Type B pancreatic cell (in vitro differentiated cells): ENCODE measurements at regions not wholly inside any gene's neighbourhood (a gene's known extent, or its start where the extent isn't known, plus 50 kb on each side); places are given as distances from the start of the nearest gene placed in this dataset.
"Not testable (repeated sequence)": the region's sequence is repeated elsewhere in the genome, so short reads cannot be mapped to it uniquely, and the experiment has no call there.

Experiments used
- DNase-seq: peaks from one replicate; pipeline ENCODE4 v3.0.0; 2021; ENCODE audit warnings: mixed read lengths; ENCODE audit not compliant: unreplicated experiment; ENCODE audit errors: extremely low spot score
- H3K27ac Mint-ChIP-seq: 2 replicates; pipeline ENCODE4 v1.8.0; 2021; ENCODE audit warnings: mild to moderate bottlenecking, mixed read lengths
- H3K27me3 Mint-ChIP-seq: 2 replicates; pipeline ENCODE4 v1.8.0; 2021; ENCODE audit warnings: mixed read lengths
- H3K36me3 Mint-ChIP-seq: 2 replicates; pipeline ENCODE4 v1.8.0; 2021; ENCODE audit warnings: mixed read lengths
- H3K4me1 Mint-ChIP-seq: one replicate; pipeline ENCODE4 v1.8.0; 2021; ENCODE audit warnings: mixed read lengths; ENCODE audit not compliant: unreplicated experiment
- H3K4me3 Mint-ChIP-seq: 2 replicates; pipeline ENCODE4 v1.8.0; 2021; ENCODE audit warnings: mild to moderate bottlenecking, mixed read lengths
- H3K9me3 Mint-ChIP-seq: 2 replicates; pipeline ENCODE4 v1.8.0; 2021; ENCODE audit warnings: mixed read lengths
- TF ChIP-seq, protein P1 (sequence below): fragments of 200-600 bp; sonication (generic); conservative IDR thresholded peaks from 2 replicates; pipeline ENCODE4 v1.5.0; 2021; ENCODE audit warnings: antibody characterized with exemption, mild to moderate bottlenecking

- TF ChIP-seq, protein P1, sequence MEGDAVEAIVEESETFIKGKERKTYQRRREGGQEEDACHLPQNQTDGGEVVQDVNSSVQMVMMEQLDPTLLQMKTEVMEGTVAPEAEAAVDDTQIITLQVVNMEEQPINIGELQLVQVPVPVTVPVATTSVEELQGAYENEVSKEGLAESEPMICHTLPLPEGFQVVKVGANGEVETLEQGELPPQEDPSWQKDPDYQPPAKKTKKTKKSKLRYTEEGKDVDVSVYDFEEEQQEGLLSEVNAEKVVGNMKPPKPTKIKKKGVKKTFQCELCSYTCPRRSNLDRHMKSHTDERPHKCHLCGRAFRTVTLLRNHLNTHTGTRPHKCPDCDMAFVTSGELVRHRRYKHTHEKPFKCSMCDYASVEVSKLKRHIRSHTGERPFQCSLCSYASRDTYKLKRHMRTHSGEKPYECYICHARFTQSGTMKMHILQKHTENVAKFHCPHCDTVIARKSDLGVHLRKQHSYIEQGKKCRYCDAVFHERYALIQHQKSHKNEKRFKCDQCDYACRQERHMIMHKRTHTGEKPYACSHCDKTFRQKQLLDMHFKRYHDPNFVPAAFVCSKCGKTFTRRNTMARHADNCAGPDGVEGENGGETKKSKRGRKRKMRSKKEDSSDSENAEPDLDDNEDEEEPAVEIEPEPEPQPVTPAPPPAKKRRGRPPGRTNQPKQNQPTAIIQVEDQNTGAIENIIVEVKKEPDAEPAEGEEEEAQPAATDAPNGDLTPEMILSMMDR = no peak
- H3K9me3 Mint-ChIP-seq = no peaks in the 10 kb centered on the region
- no peaks in the 10 kb centered on the region for H3K4me1 Mint-ChIP-seq
- peaks cover 19% of the 10 kb centered on the region for H3K27me3 Mint-ChIP-seq
- H3K4me3 Mint-ChIP-seq = no peak overlapping the region
- H3K36me3 Mint-ChIP-seq = no peaks in the 10 kb centered on the region
- DNase-seq = peak; percentile 18
- no peak overlapping the region for H3K27ac Mint-ChIP-seq
These were observed 78.4 kb upstream of the MRPS22 start for GRCh38 chr3:139265131-139266016.

- H3K9me3 Mint-ChIP-seq = no peaks in the 10 kb centered on the region
- no peak overlapping the region for H3K27ac Mint-ChIP-seq
- no peak for DNase-seq
- peaks cover 17% of the 10 kb centered on the region for H3K27me3 Mint-ChIP-seq
- H3K36me3 Mint-ChIP-seq = no peaks in the 10 kb centered on the region
- TF ChIP-seq, protein P1 = no peak
- H3K4me3 Mint-ChIP-seq = no peak overlapping the region
- no peaks in the 10 kb centered on the region for H3K4me1 Mint-ChIP-seq
These were observed 76.2 kb upstream of the MRPS22 start for GRCh38 chr3:139267300-139268246.

GRCh38 chr3:139269984-139270383 lies 73.8 kb upstream of the MRPS22 start:
- DNase-seq = no peak
- no peaks in the 10 kb centered on the region for H3K9me3 Mint-ChIP-seq
- no peaks in the 10 kb centered on the region for H3K4me1 Mint-ChIP-seq
- no peak overlapping the region for H3K27ac Mint-ChIP-seq
- TF ChIP-seq, protein P1 = no peak
- peaks cover 21% of the 10 kb centered on the region for H3K27me3 Mint-ChIP-seq
- H3K36me3 Mint-ChIP-seq = no peaks in the 10 kb centered on the region
- no peak overlapping the region for H3K4me3 Mint-ChIP-seq

GRCh38 chr3:139270652-139271051 lies 73.2 kb upstream of the MRPS22 start:
- not testable (repeated sequence) for H3K4me1 Mint-ChIP-seq, H3K4me3 Mint-ChIP-seq, H3K36me3 Mint-ChIP-seq, H3K9me3 Mint-ChIP-seq, H3K27ac Mint-ChIP-seq, DNase-seq
- peaks cover 21% of the 10 kb centered on the region for H3K27me3 Mint-ChIP-seq

- TF ChIP-seq, protein P1 = no peak
- Mint-ChIP-seq H3K4me1 (no peaks in the 10 kb centered on the region), H3K9me3 (no peaks in the 10 kb centered on the region), H3K27me3 (peaks cover 33% of the 10 kb centered on the region), H3K27ac (no peak overlapping the region), H3K36me3 (no peaks in the 10 kb centered on the region), H3K4me3 (no peak overlapping the region)
- no peak for DNase-seq
These were observed 63.7 kb upstream of the MRPS22 start for GRCh38 chr3:139280027-139280671.
